GM23338 (cell line): ENCODE measurements at regions not wholly inside any gene's neighbourhood (a gene's known extent, or its start where the extent isn't known, plus 50 kb on each side); places are given as distances from the start of the nearest gene placed in this dataset.

Source experiments
- CREB1 ChIP-seq: fragments of 250-450 bp; sonication (Bioruptor Pico); IDR thresholded peaks from 2 replicates; pipeline ENCODE4 v1.5.0; 2020; ENCODE audit warnings: low read depth, mild to moderate bottlenecking, moderate library complexity
- CTCF ChIP-seq, 2 experiments: fragments of 200-600 bp in 1 of 2; sonication (generic) in 1 of 2; conservative IDR thresholded peaks; 2 replicates each; pipeline versions ENCODE4 v1.5.1 to v1.6.1; 2016 to 2017; ENCODE audit warnings: antibody characterized with exemption in 2 of 2, low read depth in 2 of 2, mild to moderate bottlenecking in 2 of 2, moderate library complexity in 1 of 2
- EZH2 ChIP-seq: fragments of 200-600 bp; sonication (generic); IDR thresholded peaks from one replicate; pipeline ENCODE4 v1.8.0; 2017; ENCODE audit warnings: antibody characterized with exemption, mild to moderate bottlenecking, low read depth; ENCODE audit not compliant: unreplicated experiment
- EZH2phosphoT487 ChIP-seq: fragments of 200-600 bp; sonication (generic); IDR thresholded peaks from one replicate; pipeline ENCODE4 v1.8.1; 2018; ENCODE audit warnings: antibody characterized with exemption; ENCODE audit not compliant: unreplicated experiment
- JUNB ChIP-seq: IDR thresholded peaks from one replicate; pipeline ENCODE4 v1.6.1; 2016; ENCODE audit warnings: antibody characterized with exemption; ENCODE audit not compliant: unreplicated experiment
- POLR2AphosphoS5 ChIP-seq: IDR thresholded peaks from 2 replicates; pipeline ENCODE4 v1.6.1; 2016; ENCODE audit warnings: antibody characterized with exemption, low read depth
- TF ChIP-seq, protein P1 (sequence below): IDR thresholded peaks from one replicate; pipeline ENCODE4 v1.6.1; 2018; ENCODE audit warnings: antibody characterized with exemption; ENCODE audit not compliant: unreplicated experiment
- TF ChIP-seq, protein P2 (sequence below): fragments of 250-450 bp; sonication (Bioruptor Pico); IDR thresholded peaks from 2 replicates; pipeline ENCODE4 v1.5.0; 2020; ENCODE audit warnings: mild to moderate bottlenecking, moderate library complexity

- TF ChIP-seq CTCF (conservative IDR thresholded peaks at IDR 0.05; ENCODE audit: low read depth in 2 of 2), result no peak
- no peak for TF ChIP-seq EZH2
- no peak for TF ChIP-seq POLR2AphosphoS5
- TF ChIP-seq EZH2phosphoT487, result no peak
- TF ChIP-seq JUNB, result no peak
- TF ChIP-seq, protein P1, sequence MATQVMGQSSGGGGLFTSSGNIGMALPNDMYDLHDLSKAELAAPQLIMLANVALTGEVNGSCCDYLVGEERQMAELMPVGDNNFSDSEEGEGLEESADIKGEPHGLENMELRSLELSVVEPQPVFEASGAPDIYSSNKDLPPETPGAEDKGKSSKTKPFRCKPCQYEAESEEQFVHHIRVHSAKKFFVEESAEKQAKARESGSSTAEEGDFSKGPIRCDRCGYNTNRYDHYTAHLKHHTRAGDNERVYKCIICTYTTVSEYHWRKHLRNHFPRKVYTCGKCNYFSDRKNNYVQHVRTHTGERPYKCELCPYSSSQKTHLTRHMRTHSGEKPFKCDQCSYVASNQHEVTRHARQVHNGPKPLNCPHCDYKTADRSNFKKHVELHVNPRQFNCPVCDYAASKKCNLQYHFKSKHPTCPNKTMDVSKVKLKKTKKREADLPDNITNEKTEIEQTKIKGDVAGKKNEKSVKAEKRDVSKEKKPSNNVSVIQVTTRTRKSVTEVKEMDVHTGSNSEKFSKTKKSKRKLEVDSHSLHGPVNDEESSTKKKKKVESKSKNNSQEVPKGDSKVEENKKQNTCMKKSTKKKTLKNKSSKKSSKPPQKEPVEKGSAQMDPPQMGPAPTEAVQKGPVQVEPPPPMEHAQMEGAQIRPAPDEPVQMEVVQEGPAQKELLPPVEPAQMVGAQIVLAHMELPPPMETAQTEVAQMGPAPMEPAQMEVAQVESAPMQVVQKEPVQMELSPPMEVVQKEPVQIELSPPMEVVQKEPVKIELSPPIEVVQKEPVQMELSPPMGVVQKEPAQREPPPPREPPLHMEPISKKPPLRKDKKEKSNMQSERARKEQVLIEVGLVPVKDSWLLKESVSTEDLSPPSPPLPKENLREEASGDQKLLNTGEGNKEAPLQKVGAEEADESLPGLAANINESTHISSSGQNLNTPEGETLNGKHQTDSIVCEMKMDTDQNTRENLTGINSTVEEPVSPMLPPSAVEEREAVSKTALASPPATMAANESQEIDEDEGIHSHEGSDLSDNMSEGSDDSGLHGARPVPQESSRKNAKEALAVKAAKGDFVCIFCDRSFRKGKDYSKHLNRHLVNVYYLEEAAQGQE, result no peak
- TF ChIP-seq, protein P2, sequence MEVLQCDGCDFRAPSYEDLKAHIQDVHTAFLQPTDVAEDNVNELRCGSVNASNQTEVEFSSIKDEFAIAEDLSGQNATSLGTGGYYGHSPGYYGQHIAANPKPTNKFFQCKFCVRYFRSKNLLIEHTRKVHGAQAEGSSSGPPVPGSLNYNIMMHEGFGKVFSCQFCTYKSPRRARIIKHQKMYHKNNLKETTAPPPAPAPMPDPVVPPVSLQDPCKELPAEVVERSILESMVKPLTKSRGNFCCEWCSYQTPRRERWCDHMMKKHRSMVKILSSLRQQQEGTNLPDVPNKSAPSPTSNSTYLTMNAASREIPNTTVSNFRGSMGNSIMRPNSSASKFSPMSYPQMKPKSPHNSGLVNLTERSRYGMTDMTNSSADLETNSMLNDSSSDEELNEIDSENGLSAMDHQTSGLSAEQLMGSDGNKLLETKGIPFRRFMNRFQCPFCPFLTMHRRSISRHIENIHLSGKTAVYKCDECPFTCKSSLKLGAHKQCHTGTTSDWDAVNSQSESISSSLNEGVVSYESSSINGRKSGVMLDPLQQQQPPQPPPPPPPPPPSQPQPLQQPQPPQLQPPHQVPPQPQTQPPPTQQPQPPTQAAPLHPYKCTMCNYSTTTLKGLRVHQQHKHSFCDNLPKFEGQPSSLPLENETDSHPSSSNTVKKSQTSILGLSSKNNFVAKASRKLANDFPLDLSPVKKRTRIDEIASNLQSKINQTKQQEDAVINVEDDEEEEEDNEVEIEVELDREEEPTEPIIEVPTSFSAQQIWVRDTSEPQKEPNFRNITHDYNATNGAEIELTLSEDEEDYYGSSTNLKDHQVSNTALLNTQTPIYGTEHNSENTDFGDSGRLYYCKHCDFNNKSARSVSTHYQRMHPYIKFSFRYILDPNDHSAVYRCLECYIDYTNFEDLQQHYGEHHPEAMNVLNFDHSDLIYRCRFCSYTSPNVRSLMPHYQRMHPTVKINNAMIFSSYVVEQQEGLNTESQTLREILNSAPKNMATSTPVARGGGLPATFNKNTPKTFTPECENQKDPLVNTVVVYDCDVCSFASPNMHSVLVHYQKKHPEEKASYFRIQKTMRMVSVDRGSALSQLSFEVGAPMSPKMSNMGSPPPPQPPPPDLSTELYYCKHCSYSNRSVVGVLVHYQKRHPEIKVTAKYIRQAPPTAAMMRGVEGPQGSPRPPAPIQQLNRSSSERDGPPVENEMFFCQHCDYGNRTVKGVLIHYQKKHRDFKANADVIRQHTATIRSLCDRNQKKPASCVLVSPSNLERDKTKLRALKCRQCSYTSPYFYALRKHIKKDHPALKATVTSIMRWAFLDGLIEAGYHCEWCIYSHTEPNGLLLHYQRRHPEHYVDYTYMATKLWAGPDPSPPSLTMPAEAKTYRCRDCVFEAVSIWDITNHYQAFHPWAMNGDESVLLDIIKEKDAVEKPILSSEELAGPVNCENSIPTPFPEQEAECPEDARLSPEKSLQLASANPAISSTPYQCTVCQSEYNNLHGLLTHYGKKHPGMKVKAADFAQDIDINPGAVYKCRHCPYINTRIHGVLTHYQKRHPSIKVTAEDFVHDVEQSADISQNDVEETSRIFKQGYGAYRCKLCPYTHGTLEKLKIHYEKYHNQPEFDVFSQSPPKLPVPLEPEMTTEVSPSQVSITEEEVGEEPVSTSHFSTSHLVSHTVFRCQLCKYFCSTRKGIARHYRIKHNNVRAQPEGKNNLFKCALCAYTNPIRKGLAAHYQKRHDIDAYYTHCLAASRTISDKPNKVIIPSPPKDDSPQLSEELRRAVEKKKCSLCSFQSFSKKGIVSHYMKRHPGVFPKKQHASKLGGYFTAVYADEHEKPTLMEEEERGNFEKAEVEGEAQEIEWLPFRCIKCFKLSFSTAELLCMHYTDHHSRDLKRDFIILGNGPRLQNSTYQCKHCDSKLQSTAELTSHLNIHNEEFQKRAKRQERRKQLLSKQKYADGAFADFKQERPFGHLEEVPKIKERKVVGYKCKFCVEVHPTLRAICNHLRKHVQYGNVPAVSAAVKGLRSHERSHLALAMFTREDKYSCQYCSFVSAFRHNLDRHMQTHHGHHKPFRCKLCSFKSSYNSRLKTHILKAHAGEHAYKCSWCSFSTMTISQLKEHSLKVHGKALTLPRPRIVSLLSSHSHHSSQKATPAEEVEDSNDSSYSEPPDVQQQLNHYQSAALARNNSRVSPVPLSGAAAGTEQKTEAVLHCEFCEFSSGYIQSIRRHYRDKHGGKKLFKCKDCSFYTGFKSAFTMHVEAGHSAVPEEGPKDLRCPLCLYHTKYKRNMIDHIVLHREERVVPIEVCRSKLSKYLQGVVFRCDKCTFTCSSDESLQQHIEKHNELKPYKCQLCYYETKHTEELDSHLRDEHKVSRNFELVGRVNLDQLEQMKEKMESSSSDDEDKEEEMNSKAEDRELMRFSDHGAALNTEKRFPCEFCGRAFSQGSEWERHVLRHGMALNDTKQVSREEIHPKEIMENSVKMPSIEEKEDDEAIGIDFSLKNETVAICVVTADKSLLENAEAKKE, result no peak
- TF ChIP-seq CREB1 (CRISPR knock-in tag), result no peak
Measured at GRCh38 chr4:181148470-181148869, 1094.7 kb upstream of the TENM3 start.
